NCI-H1092 (cell line): ENCODE measurements at regions not wholly inside any gene's neighbourhood (a gene's known extent, or its start where the extent isn't known, plus 50 kb on each side); places are given as distances from the start of the nearest gene placed in this dataset.
"Not testable (repeated sequence)": the region's sequence is repeated elsewhere in the genome, so short reads cannot be mapped to it uniquely, and the experiment has no call there.

ENCODE experiments used
- DNase-seq: peaks from one replicate; lab custom pipeline; 2025; lab: John Stamatoyannopoulos, UW

- DNase-seq: no peak
These were observed 430.5 kb downstream of the MDFIC start for GRCh38 chr7:115352375-115352774.

GRCh38 chr7:115350764-115351163 is 428.9 kb downstream of the MDFIC start:
- DNase-seq: no peak

GRCh38 chr7:115349635-115350034 is 427.7 kb downstream of the MDFIC start:
- DNase-seq: no peak

GRCh38 chr7:115346685-115347084 is 424.8 kb downstream of the MDFIC start:
- no peak for DNase-seq

GRCh38 chr7:115340828-115341227 is 418.9 kb downstream of the MDFIC start:
- no peak for DNase-seq

- no peak for DNase-seq
These were observed 416.1 kb downstream of the MDFIC start for GRCh38 chr7:115338016-115338415.

GRCh38 chr7:115332691-115333090 is 410.8 kb downstream of the MDFIC start:
- DNase-seq: no peak

- no peak for DNase-seq
These were observed 407.1 kb downstream of the MDFIC start for GRCh38 chr7:115329006-115329405.

- DNase-seq: no peak
These were observed 406.1 kb downstream of the MDFIC start for GRCh38 chr7:115328018-115328417.

- DNase-seq: no peak
These were observed 405.4 kb downstream of the MDFIC start for GRCh38 chr7:115327326-115327725.

- DNase-seq: no peak
These were observed 397.6 kb downstream of the MDFIC start for GRCh38 chr7:115319541-115319940.

GRCh38 chr7:115310316-115310715 is 388.4 kb downstream of the MDFIC start:
- DNase-seq: not testable (repeated sequence)

- DNase-seq: no peak
These were observed 384.7 kb downstream of the MDFIC start for GRCh38 chr7:115306586-115306985.

GRCh38 chr7:115300231-115300870 is 378.5 kb downstream of the MDFIC start:
- DNase-seq: no peak

GRCh38 chr7:115299397-115300037 is 377.6 kb downstream of the MDFIC start:
- no peak for DNase-seq

GRCh38 chr7:115297656-115298055 is 375.8 kb downstream of the MDFIC start:
- DNase-seq: no peak

GRCh38 chr7:115293628-115294240 is 371.8 kb downstream of the MDFIC start:
- DNase-seq: no peak

GRCh38 chr7:115292381-115292780 is 370.5 kb downstream of the MDFIC start:
- no peak for DNase-seq

GRCh38 chr7:115289971-115290370 is 368.1 kb downstream of the MDFIC start:
- no peak for DNase-seq

GRCh38 chr7:115276791-115277190 is 354.9 kb downstream of the MDFIC start:
- no peak for DNase-seq

GRCh38 chr7:115273855-115274254 is 352.0 kb downstream of the MDFIC start:
- not testable (repeated sequence) for DNase-seq

- DNase-seq: no peak
These were observed 351.4 kb downstream of the MDFIC start for GRCh38 chr7:115273139-115273772.
